H1 (cell line): ENCODE measurements at regions not wholly inside any gene's neighbourhood (a gene's known extent, or its start where the extent isn't known, plus 50 kb on each side); places are given as distances from the start of the nearest gene placed in this dataset.

Source experiments
- CTCF ChIA-PET: fragments of 300-600 bp; sonication (Branson Sonifier 250); formaldehyde crosslinking; loops from one replicate; lab custom pipeline; 2021; ENCODE audit not compliant: partially characterized antibody; lab: Charles Lee
- POLR2A ChIA-PET: fragments of 300-600 bp; sonication (Branson Sonifier 250); formaldehyde crosslinking; loops from one replicate; lab custom pipeline; 2021; ENCODE audit warnings: inconsistent platforms; ENCODE audit not compliant: partially characterized antibody; lab: Charles Lee
- DNase-seq, 2 experiments: peaks; one replicate each; pipeline versions ENCODE4 v3.0.0 to v3.0.0-alpha.2; 2010 to 2022; ENCODE audit warnings: low spot score in 2 of 2, low read depth in 1 of 2, mixed read lengths in 1 of 2
- FAIRE-seq: peaks from 2 replicates; lab custom pipeline; 2011; peaks lifted over from hg19 to GRCh38; lab: Jason Lieb, UNC
- H2AFZ ChIP-seq: 2 replicates; pipeline ENCODE4 v1.8.1; 2012; ENCODE audit warnings: low read length, inconsistent platforms
- H2AK5ac ChIP-seq: 2 replicates; pipeline ENCODE4 v1.6.1; 2013; ENCODE audit warnings: low read depth, low read length
- H2BK120ac ChIP-seq: replicated peaks from 2 replicates; pipeline ENCODE3; 2013; ENCODE audit warnings: low read depth, low read length, inconsistent platforms
- H2BK12ac ChIP-seq: 2 replicates; pipeline ENCODE4 v1.6.1; 2013; ENCODE audit warnings: low read depth, low read length
- H2BK15ac ChIP-seq: 2 replicates; pipeline ENCODE4 v1.6.1; 2013; ENCODE audit warnings: low read length
- H2BK20ac ChIP-seq: 2 replicates; pipeline ENCODE4 v1.6.1; 2013; ENCODE audit warnings: low read length
- H2BK5ac ChIP-seq: 2 replicates; pipeline ENCODE4 v1.6.1; 2013; ENCODE audit warnings: low read depth, low read length
- H3K14ac ChIP-seq: 2 replicates; pipeline ENCODE4 v1.6.1; 2013; ENCODE audit warnings: inconsistent platforms; ENCODE audit not compliant: insufficient read length
- H3K18ac ChIP-seq: 2 replicates; pipeline ENCODE4 v1.6.1; 2013; ENCODE audit warnings: low read length; ENCODE audit errors: extremely low read depth
- H3K23ac ChIP-seq: 2 replicates; pipeline ENCODE4 v1.6.1; 2013; ENCODE audit warnings: inconsistent platforms; ENCODE audit not compliant: insufficient read length
- H3K23me2 ChIP-seq: 2 replicates; pipeline ENCODE4 v1.6.1; 2013; ENCODE audit warnings: low read depth, low read length
- H3K27ac ChIP-seq: 2 replicates; pipeline ENCODE4 v1.6.1; 2011; ENCODE audit warnings: low read depth, low read length, inconsistent platforms
- H3K27me3 ChIP-seq, 4 experiments: replicated peaks in 1 of 4; 1 replicate in 1 of 4; 2 replicates in 3 of 4; pipeline versions ENCODE4 v1.6.1 to v1.8.1; 2011 to 2013; ENCODE audit warnings: low read length in 3 of 4, mild to moderate bottlenecking in 3 of 4, inconsistent platforms in 2 of 4, mixed read lengths in 2 of 4, moderate library complexity in 1 of 4; ENCODE audit not compliant: control insufficient read depth in 3 of 4, insufficient read depth in 3 of 4; ENCODE audit errors: extremely low read depth in 1 of 4
- H3K36me3 ChIP-seq, 4 experiments: 2 replicates each; pipeline versions ENCODE4 v1.6.1 to v1.8.1; 2011 to 2013; ENCODE audit warnings: mild to moderate bottlenecking in 4 of 4, low read length in 3 of 4, moderate library complexity in 2 of 4, control low read depth in 1 of 4, inconsistent platforms in 1 of 4; ENCODE audit not compliant: insufficient read depth in 4 of 4, control insufficient read depth in 2 of 4
- H3K4ac ChIP-seq: replicated peaks from 2 replicates; pipeline ENCODE3; 2013; ENCODE audit warnings: low read length, low read depth, mixed read lengths, inconsistent platforms; ENCODE audit not compliant: insufficient read length
- H3K4me1 ChIP-seq, 4 experiments: replicated peaks in 1 of 4; 1 replicate in 1 of 4; 2 replicates in 3 of 4; pipeline versions ENCODE4 v1.6.1 to v1.8.1; 2011 to 2013; ENCODE audit warnings: low read length in 3 of 4, inconsistent platforms in 2 of 4, mixed read lengths in 1 of 4; ENCODE audit not compliant: insufficient read depth in 4 of 4, control insufficient read depth in 3 of 4
- H3K4me2 ChIP-seq, 2 experiments: 2 replicates each; pipeline versions ENCODE4 v1.6.1 to v1.8.1; 2011 to 2013; ENCODE audit warnings: low read depth in 2 of 2, low read length in 2 of 2, control low read depth in 1 of 2, inconsistent platforms in 1 of 2, mild to moderate bottlenecking in 1 of 2; ENCODE audit not compliant: insufficient read depth in 1 of 2
- H3K4me3 ChIP-seq, 4 experiments: fragments of 200-600, 300-600 bp in 1 of 4; sonication (generic), shearing (Covaris generic), sonication (Bioruptor Twin) in 1 of 4; 2 replicates each; pipeline versions ENCODE4 v1.5.1 to v1.8.1; 2011 to 2016; ENCODE audit warnings: low read length in 4 of 4, low read depth in 3 of 4, control low read depth in 2 of 4, inconsistent platforms in 2 of 4, mild to moderate bottlenecking in 2 of 4, mixed read lengths in 1 of 4, moderate library complexity in 1 of 4; ENCODE audit not compliant: insufficient read depth in 2 of 4; ENCODE audit errors: extremely low read depth in 1 of 4
- H3K56ac ChIP-seq: replicated peaks from 2 replicates; pipeline ENCODE3; 2013; ENCODE audit warnings: low read depth, mild to moderate bottlenecking, mixed read lengths, low read length, inconsistent platforms; ENCODE audit not compliant: insufficient read length
- H3K79me1 ChIP-seq: 2 replicates; pipeline ENCODE4 v1.6.1; 2013; ENCODE audit warnings: low read depth, low read length, control low read depth
- H3K79me2 ChIP-seq, 2 experiments: 2 replicates each; pipeline versions ENCODE4 v1.6.1 to v1.8.1; 2012 to 2013; ENCODE audit warnings: low read length in 2 of 2, mild to moderate bottlenecking in 2 of 2, inconsistent platforms in 1 of 2; ENCODE audit not compliant: insufficient read depth in 2 of 2, control insufficient read depth in 1 of 2
- H3K9ac ChIP-seq, 4 experiments: replicated peaks in 1 of 4; 1 replicate in 1 of 4; 2 replicates in 3 of 4; pipeline versions ENCODE4 v1.6.1 to v1.8.1; 2011 to 2013; ENCODE audit warnings: low read depth in 3 of 4, low read length in 3 of 4, control low read depth in 2 of 4, mild to moderate bottlenecking in 2 of 4, moderate library complexity in 2 of 4, inconsistent platforms in 1 of 4; ENCODE audit errors: extremely low read depth in 1 of 4
- H3K9me3 ChIP-seq, 2 experiments: 2 replicates each; pipeline versions ENCODE4 v1.6.1 to v1.8.1; 2012 to 2013; ENCODE audit warnings: mild to moderate bottlenecking in 2 of 2, moderate library complexity in 2 of 2, control low read depth in 1 of 2, inconsistent platforms in 1 of 2, low read depth in 1 of 2, low read length in 1 of 2, mixed read lengths in 1 of 2; ENCODE audit not compliant: insufficient read depth in 2 of 2
- H4K20me1 ChIP-seq, 2 experiments: replicated peaks in 1 of 2; 2 replicates each; pipeline versions ENCODE3 to v1.8.1; 2011 to 2013; ENCODE audit warnings: inconsistent platforms in 2 of 2, low read length in 2 of 2, mild to moderate bottlenecking in 1 of 2; ENCODE audit not compliant: insufficient read depth in 2 of 2, control insufficient read depth in 1 of 2
- H4K5ac ChIP-seq: 2 replicates; pipeline ENCODE4 v1.6.1; 2013; ENCODE audit warnings: low read length, low read depth, mixed read lengths, inconsistent platforms; ENCODE audit not compliant: insufficient read length
- H4K8ac ChIP-seq: 2 replicates; pipeline ENCODE4 v1.8.0; 2013; ENCODE audit warnings: mild to moderate bottlenecking, moderate library complexity, low read length, inconsistent platforms; ENCODE audit not compliant: insufficient read depth; ENCODE audit errors: extremely low read depth
- H4K91ac ChIP-seq: replicated peaks from 2 replicates; pipeline ENCODE3; 2013; ENCODE audit warnings: low read length, mixed read lengths, inconsistent platforms; ENCODE audit not compliant: insufficient read length
- KDM1A ChIP-seq: fragments of 200-600, 300-600 bp; sonication (generic); IDR thresholded peaks from 2 replicates; pipeline ENCODE4 v1.7.1; 2016; ENCODE audit warnings: mild to moderate bottlenecking, low read length, borderline replicate concordance
- TCF12 ChIP-seq: IDR thresholded peaks from 2 replicates; pipeline ENCODE4 v1.6.1; 2011; ENCODE audit warnings: low read depth, mild to moderate bottlenecking, low read length
- WGBS, 2 experiments: shearing (Covaris generic) in 1 of 2; methylation state at CpG; one replicate each; pipeline versions ENCODE4 v1.1.6 to v1.1.7; 2013 to 2015; ENCODE audit warnings: low lambda C conversion rate in 2 of 2, mixed read lengths in 2 of 2, inconsistent platforms in 1 of 2, low coverage in 1 of 2, missing lambda C conversion rate in 1 of 2; ENCODE audit not compliant: insufficient replicate concordance in 2 of 2, insufficient coverage in 1 of 2, insufficient read length in 1 of 2; ENCODE audit errors: extremely low coverage in 1 of 2, missing lambda C conversion rate in 1 of 2; 5-methylcytosine and 5-hydroxymethylcytosine counted together

GRCh38 chr9:120326049-120326693 is 253.8 kb downstream of the CDK5RAP2 start:
- 89% methylated on average over 4 of the region's 4 CpGs; no CpG with 5 or more reads in 1 of the 2 experiments for WGBS, 2 experiments
- H3K23ac ChIP-seq, result no peak overlapping the region
- POLR2A ChIA-PET, result no interaction called here

More at GRCh38 chr9:120326049-120326693, 253.8 kb downstream of the CDK5RAP2 start:
- Histone ChIP-seq H3K14ac (no peak overlapping the region), H3K56ac (no peak overlapping the region)
- TF ChIP-seq KDM1A (peak; percentile 38; the same call in 1 of the 2 replicates), TCF12 (no peak)
- TF ChIP-seq, all 59 proteins: peak for 1
- no peaks in the 10 kb centered on the region; the same call in 1 of the 2 replicates for H3K23me2 ChIP-seq
- CTCF ChIA-PET, result interaction anchor here (1.0 to 7.5 kb wide), 11 partner anchors 12 to 263 kb away, joined by 3 to 39 read pairs (median 4); no protein-coding TSS in a partner anchor
- no peaks in the 10 kb centered on the region for H3K9me3 ChIP-seq
- no peak overlapping the region for H3K9ac ChIP-seq
- H3K36me3 ChIP-seq, result no peaks in the 10 kb centered on the region
- H4K91ac ChIP-seq, result no peak overlapping the region
- DNase-seq, result peak in 1 of 2 experiments; percentile 28
- no peaks in the 10 kb centered on the region for H3K79me2 ChIP-seq
- no peak overlapping the region for H2BK20ac ChIP-seq
- H3K4me3 ChIP-seq, result no peak overlapping the region
- no peak overlapping the region for H2BK5ac ChIP-seq
- H3K27ac ChIP-seq, result no peak overlapping the region
- H2AFZ ChIP-seq, result no peak overlapping the region
- H4K5ac ChIP-seq, result no peak overlapping the region
- H2BK120ac ChIP-seq, result no peak overlapping the region
- H4K20me1 ChIP-seq, result no peaks in the 10 kb centered on the region
- H3K4me1 ChIP-seq, result 0 out of 7 replicates have a peak, but pooled peaks cover 0 to 3% (median 0%) of the 10 kb centered on the region in 4 experiments
- H2AK5ac ChIP-seq, result no peak overlapping the region
- H3K4ac ChIP-seq, result no peak overlapping the region
- no peak overlapping the region for H3K4me2 ChIP-seq
- H3K27me3 ChIP-seq, result no peaks in the 10 kb centered on the region; a peak in 1 of 7 replicates
- H2BK15ac ChIP-seq, result no peak overlapping the region
- no peak overlapping the region for H2BK12ac ChIP-seq
- H3K79me1 ChIP-seq, result no peaks in the 10 kb centered on the region
- no peak overlapping the region for H4K8ac ChIP-seq
- H3K18ac ChIP-seq, result no peak overlapping the region
- no peak for FAIRE-seq
